Fibroblast of pulmonary artery (primary cell): ENCODE measurements at regions not wholly inside any gene's neighbourhood (a gene's known extent, or its start where the extent isn't known, plus 50 kb on each side); places are given as distances from the start of the nearest gene placed in this dataset.

Experiments
- DNase-seq: peaks from one replicate; pipeline ENCODE4 v3.0.0-alpha.2; 2010; ENCODE audit warnings: low read depth
- H3K4me3 ChIP-seq: replicated peaks from 2 replicates; pipeline ENCODE4 v1.5.1; 2011; ENCODE audit warnings: low read depth, mild to moderate bottlenecking, control low read depth, low read length, moderate library complexity
- CTCF ChIP-seq: IDR thresholded peaks from 2 replicates; pipeline ENCODE4 v1.5.1; 2011; ENCODE audit warnings: mild to moderate bottlenecking, control low read depth, low read length, inconsistent platforms; ENCODE audit errors: missing control alignments

GRCh38 chr6:90369024-90369519, 72.4 kb upstream of the BACH2 start:
- DNase-seq = peak; percentile 100
- H3K4me3 ChIP-seq = no peak overlapping the region
- no peak for TF ChIP-seq CTCF

- H3K4me3 ChIP-seq = no peak overlapping the region
- peak; percentile 51 for DNase-seq
- no peak for TF ChIP-seq CTCF
These were observed 72.0 kb upstream of the BACH2 start for GRCh38 chr6:90368601-90369000.

- no peak overlapping the region for H3K4me3 ChIP-seq
- no peak for DNase-seq
- no peak for TF ChIP-seq CTCF
These were observed 71.4 kb upstream of the BACH2 start for GRCh38 chr6:90368001-90368400.

GRCh38 chr6:90365565-90366219, 69.0 kb upstream of the BACH2 start:
- TF ChIP-seq CTCF = no peak
- no peak for DNase-seq
- no peak overlapping the region for H3K4me3 ChIP-seq

GRCh38 chr6:90365002-90365401, 68.4 kb upstream of the BACH2 start:
- no peak for DNase-seq
- no peak for TF ChIP-seq CTCF
- no peak overlapping the region for H3K4me3 ChIP-seq

- no peak overlapping the region for H3K4me3 ChIP-seq
- no peak for DNase-seq
- TF ChIP-seq CTCF = no peak
These were observed 67.6 kb upstream of the BACH2 start for GRCh38 chr6:90364286-90364685.

- TF ChIP-seq CTCF = no peak
- DNase-seq = peak; percentile 39
- no peak overlapping the region for H3K4me3 ChIP-seq
These were observed 65.7 kb upstream of the BACH2 start for GRCh38 chr6:90362318-90362717.
